K562 (cell line): ENCODE measurements at regions not wholly inside any gene's neighbourhood (a gene's known extent, or its start where the extent isn't known, plus 50 kb on each side); places are given as distances from the start of the nearest gene placed in this dataset.

Experiments used
- ATAC-seq: fragments of 200-7000 bp; cut with Tn5 transposase; 3 replicates; pipeline ENCODE4 v1.9.1; 2020; ENCODE audit warnings: moderate library complexity
- BruUV-seq: library from RNA; stranded (reverse); fragments of 400-500 nt; replicated peaks from 2 replicates; lab custom pipeline; 2021; lab: Mats Ljungman, UMichigan
- CTCF ChIA-PET: fragments of 300-600 bp; formaldehyde crosslinking; extraction: SDS; loops from one replicate; lab custom pipeline; 2021; ENCODE audit warnings: low intra/inter-chr PET ratio; lab: Yijun Ruan, JAX
- POLR2A ChIA-PET: fragments of 300-600, 350-650 bp; sonication (Branson Sonifier 250); formaldehyde crosslinking; extraction: SDS; loops from one replicate; lab custom pipeline; 2021; ENCODE audit warnings: antibody characterized with exemption, inconsistent platforms; lab: Yijun Ruan, JAX
- DNase-seq, 4 experiments: peaks; one replicate each; pipeline versions ENCODE4 v3.0.0 to v3.0.0-alpha.2; 2011 to 2018; ENCODE audit warnings: low spot score in 3 of 4, mixed read lengths in 3 of 4; ENCODE audit errors: extremely low read depth in 1 of 4
- FAIRE-seq: peaks from 2 replicates; lab custom pipeline; 2011; peaks lifted over from hg19 to GRCh38; lab: Jason Lieb, UNC
- H2AFZ ChIP-seq: 2 replicates; pipeline ENCODE4 v1.6.0; 2011; ENCODE audit warnings: low read depth, low read length, control low read depth, inconsistent platforms
- H3K27ac ChIP-seq: fragments of 200-600 bp; 3 replicates; pipeline ENCODE4 v1.8.0; 2011; ENCODE audit warnings: low read depth, mild to moderate bottlenecking, control low read depth, inconsistent platforms, low read length, moderate library complexity, mixed read lengths; ENCODE audit errors: extremely low read depth
- H3K27me3 ChIP-seq, 2 experiments: fragments of 300-600 bp in 1 of 2; 2 replicates in 1 of 2; 3 replicates in 1 of 2; pipeline versions ENCODE4 v1.6.0 to v1.8.0; 2011; ENCODE audit warnings: inconsistent platforms in 2 of 2, low read length in 2 of 2, mild to moderate bottlenecking in 1 of 2, mixed read lengths in 1 of 2, moderate library complexity in 1 of 2; ENCODE audit not compliant: control insufficient read depth in 2 of 2, insufficient read depth in 2 of 2
- H3K36me3 ChIP-seq: fragments of 300-600 bp; 3 replicates; pipeline ENCODE4 v1.8.0; 2011; ENCODE audit warnings: mild to moderate bottlenecking, low read length, inconsistent platforms; ENCODE audit not compliant: control insufficient read depth, insufficient read depth
- H3K4me1 ChIP-seq, 2 experiments: fragments of 200-600 bp in 1 of 2; replicated peaks in 1 of 2; 2 replicates in 1 of 2; 3 replicates in 1 of 2; pipeline versions ENCODE4 v1.5.1 to v1.8.0; 2011; ENCODE audit warnings: inconsistent platforms in 2 of 2, low read length in 2 of 2, mild to moderate bottlenecking in 1 of 2, mixed read lengths in 1 of 2, moderate library complexity in 1 of 2; ENCODE audit not compliant: control insufficient read depth in 2 of 2, insufficient read depth in 2 of 2
- H3K4me2 ChIP-seq: 2 replicates; pipeline ENCODE4 v1.6.1; 2011; ENCODE audit warnings: low read length, control low read depth, inconsistent platforms, mixed read lengths; ENCODE audit not compliant: insufficient read depth
- H3K4me3 ChIP-seq: fragments of 200-600 bp; sonication (generic), shearing (Covaris generic); 2 replicates; pipeline ENCODE4 v1.5.1; 2016; ENCODE audit warnings: control low read depth, inconsistent platforms
- H3K79me2 ChIP-seq: fragments of 200-600 bp; 3 replicates; pipeline ENCODE4 v1.8.0; 2011; ENCODE audit warnings: low read length, inconsistent platforms; ENCODE audit not compliant: control insufficient read depth, insufficient read depth
- H3K9ac ChIP-seq, 2 experiments: 2 replicates each; pipeline versions ENCODE4 v1.6.0 to v1.6.1; 2011; ENCODE audit warnings: low read depth in 2 of 2, low read length in 2 of 2, control low read depth in 1 of 2, inconsistent platforms in 1 of 2, mild to moderate bottlenecking in 1 of 2, mixed read lengths in 1 of 2; ENCODE audit not compliant: insufficient read depth in 1 of 2
- H3K9me1 ChIP-seq: one replicate; pipeline ENCODE4 v1.6.0; 2011; ENCODE audit warnings: inconsistent platforms, mild to moderate bottlenecking, low read length, moderate library complexity; ENCODE audit not compliant: control insufficient read depth, insufficient read depth
- H3K9me3 ChIP-seq: replicated peaks from 2 replicates; pipeline ENCODE4 v1.5.1; 2011; ENCODE audit warnings: low read depth, low read length, inconsistent platforms; ENCODE audit not compliant: control insufficient read depth, insufficient read depth
- H4K20me1 ChIP-seq: replicated peaks from 2 replicates; pipeline ENCODE4 v1.6.1; 2011; ENCODE audit warnings: low read length, inconsistent platforms, mixed read lengths; ENCODE audit not compliant: control insufficient read depth, insufficient read depth
- DPF2 ChIP-seq: fragments of 450-650 bp; IDR thresholded peaks from 2 replicates; pipeline ENCODE4 v1.6.1; 2016
- FOXK2 ChIP-seq, 2 experiments: fragments of 450-650 bp; IDR thresholded peaks in 1 of 2; conservative IDR thresholded peaks in 1 of 2; 2 replicates each; pipeline ENCODE4 v1.6.1; 2016; ENCODE audit warnings: low read depth in 2 of 2, mild to moderate bottlenecking in 1 of 2
- HNRNPUL1 ChIP-seq: fragments of 200-400 bp; formaldehyde crosslinking; IDR thresholded peaks from 2 replicates; pipeline ENCODE4 v1.6.1; 2017; ENCODE audit warnings: low read length
- MBD1 ChIP-seq: fragments of 250-450 bp; sonication (Bioruptor Pico); IDR thresholded peaks from 2 replicates; pipeline ENCODE4 v1.8.0; 2022; ENCODE audit warnings: inconsistent platforms
- NCOA4 ChIP-seq: fragments of 450-650 bp; IDR thresholded peaks from 2 replicates; pipeline ENCODE4 v1.6.1; 2018; ENCODE audit warnings: mild to moderate bottlenecking; ENCODE audit not compliant: partially characterized antibody
- PRDM10 ChIP-seq: fragments of 450-650 bp; IDR thresholded peaks from 2 replicates; pipeline ENCODE4 v1.6.1; 2018; ENCODE audit not compliant: partially characterized antibody
- PRPF4 ChIP-seq: fragments of 200-400 bp; formaldehyde crosslinking; IDR thresholded peaks from one replicate; pipeline ENCODE4 v1.6.1; 2017; ENCODE audit warnings: low read length, low read depth, mild to moderate bottlenecking; ENCODE audit not compliant: insufficient read depth, poor library complexity, severe bottlenecking
- TAF1 ChIP-seq: IDR thresholded peaks from 2 replicates; pipeline ENCODE4 v1.6.1; 2011; ENCODE audit warnings: mild to moderate bottlenecking, low read length, moderate library complexity; ENCODE audit not compliant: insufficient read depth, control insufficient read depth, severe bottlenecking; ENCODE audit errors: extremely low read depth
- WHSC1 ChIP-seq: IDR thresholded peaks from one replicate; pipeline ENCODE4 v1.6.1; 2012; ENCODE audit warnings: low read length, control low read depth, inconsistent platforms
- ZC3H8 ChIP-seq: fragments of 450-650 bp; IDR thresholded peaks from 2 replicates; pipeline ENCODE4 v1.6.1; 2017
- ZNF384 ChIP-seq: IDR thresholded peaks from 2 replicates; pipeline ENCODE4 v1.6.1; 2012; ENCODE audit warnings: low read depth, low read length, improper control_type of control experiment
- ZNF77 ChIP-seq: fragments of 250-450 bp; sonication (Bioruptor Pico); IDR thresholded peaks from 2 replicates; pipeline ENCODE4 v1.5.0; 2020
- WGBS: fragments of 100-300 bp; shearing (Covaris generic); methylation state at CpG from one replicate; pipeline ENCODE4 v1.1.6; 2016; ENCODE audit warnings: low coverage, mixed read lengths; ENCODE audit not compliant: insufficient coverage; ENCODE audit errors: missing lambda C conversion rate; 5-methylcytosine and 5-hydroxymethylcytosine counted together
- in situ Hi-C: fragments of 300-500 bp; cut with MboI; formaldehyde crosslinking; loops from 4 replicates; pipeline ENCODE4 v1.15.0; 2018; ENCODE audit warnings: inconsistent platforms, mixed read lengths
- intact Hi-C: fragments of 100-400 bp; cut with micrococcal nuclease; formaldehyde crosslinking; loops from 2 replicates; pipeline ENCODE4 v1.14.2; 2022

- ATAC-seq: no peak
- TF ChIP-seq PRPF4: no peak
- TF ChIP-seq ZNF384: no peak
- TF ChIP-seq FOXK2 (conservative IDR thresholded peaks at IDR 0.05 in 1 of 2, IDR thresholded peaks at IDR 0.05 in 1 of 2; ENCODE audit: low read depth in 2 of 2): no peak
- TF ChIP-seq ZC3H8: no peak
- no peak for TF ChIP-seq ZNF77 (CRISPR knock-in tag)
- TF ChIP-seq WHSC1: no peak
- H3K27ac ChIP-seq: no peak overlapping the region
- ChIA-PET CTCF (interaction anchor here (0.7 kb wide), 1 partner anchor 13 kb away, joined by 3 read pairs; no protein-coding TSS in a partner anchor), POLR2A (no interaction called here)
- H2AFZ ChIP-seq: no peak overlapping the region
- intact Hi-C loops (no loop called here), in situ Hi-C loops (no loop called here)
- H3K9me1 ChIP-seq: no peaks in the 10 kb centered on the region
- H3K9me3 ChIP-seq: no peaks in the 10 kb centered on the region; the same call in 1 of the 2 replicates
- no peak overlapping the region for H3K4me2 ChIP-seq
- FAIRE-seq: no peak
- WGBS: 0% methylated on average over 3 of the region's 3 CpGs
- no peaks in the 10 kb centered on the region for H3K27me3 ChIP-seq
- H4K20me1 ChIP-seq: no peaks in the 10 kb centered on the region
- no peak overlapping the region for H3K9ac ChIP-seq
- no peaks in the 10 kb centered on the region for H3K4me1 ChIP-seq
- no peak for DNase-seq
- H3K79me2 ChIP-seq: no peaks in the 10 kb centered on the region
- H3K36me3 ChIP-seq: no peaks in the 10 kb centered on the region
- H3K4me3 ChIP-seq: no peak overlapping the region
- BruUV-seq: no TSS peak
Observed at GRCh38 chr6:93081901-93082300, 337.5 kb downstream of the EPHA7 start.

- Histone ChIP-seq H3K27me3 (no peaks in the 10 kb centered on the region), H4K20me1 (no peaks in the 10 kb centered on the region), H3K79me2 (no peaks in the 10 kb centered on the region), H3K4me1 (no peaks in the 10 kb centered on the region), H3K9me1 (no peaks in the 10 kb centered on the region), H2AFZ (no peak overlapping the region), H3K9me3 (no peaks in the 10 kb centered on the region; the same call in 1 of the 2 replicates), H3K36me3 (no peaks in the 10 kb centered on the region), H3K4me2 (no peak overlapping the region), H3K4me3 (no peak overlapping the region), H3K27ac (no peak overlapping the region), H3K9ac (no peak overlapping the region)
- CTCF ChIA-PET: no interaction called here
- ATAC-seq (no peak), DNase-seq (no peak), FAIRE-seq (no peak)
- in situ Hi-C loops: no loop called here
- 0% methylated on average over 1 of the region's 1 CpG for WGBS
- POLR2A ChIA-PET: no interaction called here
- intact Hi-C loops: no loop called here
- BruUV-seq: no TSS peak
- TF ChIP-seq HNRNPUL1 (no peak), DPF2 (no peak), NCOA4 (no peak), TAF1 (no peak), MBD1 (no peak), PRDM10 (no peak)
Observed at GRCh38 chr6:93079061-93079460, 340.3 kb downstream of the EPHA7 start.
